Thyroid gland (tissue), 4 donors: ENCODE measurements at regions not wholly inside any gene's neighbourhood (a gene's known extent, or its start where the extent isn't known, plus 50 kb on each side); places are given as distances from the start of the nearest gene placed in this dataset.

Experiments used
- CTCF ChIP-seq, 6 experiments: fragments of 200-600 bp in 3 of 6; fragments of 450-650 bp in 3 of 6; sonication (generic) in 3 of 6; IDR thresholded peaks; one replicate each; pipeline ENCODE4 v1.5.1; 2016 to 2019; ENCODE audit warnings: antibody characterized with exemption in 6 of 6, mild to moderate bottlenecking in 2 of 6, inconsistent platforms in 1 of 6, moderate library complexity in 1 of 6
- POLR2A ChIP-seq, 2 donors: fragments of 450-650 bp; IDR thresholded peaks; one replicate each; pipeline ENCODE4 v1.6.1; 2017; ENCODE audit warnings: antibody characterized with exemption in 2 of 2, mild to moderate bottlenecking in 2 of 2, moderate library complexity in 1 of 2

GRCh38 chr12:62133440-62133839, 126.8 kb upstream of the USP15 start:
- TF ChIP-seq CTCF (IDR thresholded peaks at IDR 0.05) (no peak), POLR2A (IDR thresholded peaks at IDR 0.05) (no peak)
